Liver (tissue), 3 donors: ENCODE measurements at regions not wholly inside any gene's neighbourhood (a gene's known extent, or its start where the extent isn't known, plus 50 kb on each side); places are given as distances from the start of the nearest gene placed in this dataset.

ENCODE experiments used
- EGR1 ChIP-seq, 2 donors: IDR thresholded peaks; 2 replicates each; pipeline ENCODE4 v1.6.1; 2016 to 2018; ENCODE audit warnings: antibody characterized with exemption in 2 of 2, low read depth in 2 of 2
- JUND ChIP-seq, 2 donors: IDR thresholded peaks; 2 replicates each; pipeline ENCODE4 v1.6.1; 2016; ENCODE audit warnings: antibody characterized with exemption in 2 of 2
- MAX ChIP-seq: IDR thresholded peaks from 2 replicates; pipeline ENCODE4 v1.6.1; 2016; ENCODE audit warnings: antibody characterized with exemption
- RAD21 ChIP-seq, 2 donors: IDR thresholded peaks; 2 replicates each; pipeline ENCODE4 v1.6.1; 2016; ENCODE audit warnings: antibody characterized with exemption in 2 of 2, mild to moderate bottlenecking in 2 of 2
- RXRA ChIP-seq, 2 donors: IDR thresholded peaks; 2 replicates each; pipeline ENCODE4 v1.6.1; 2017 to 2018; ENCODE audit warnings: antibody characterized with exemption in 2 of 2, mild to moderate bottlenecking in 1 of 2
- SP1 ChIP-seq: IDR thresholded peaks from 2 replicates; pipeline ENCODE4 v1.6.1; 2018; ENCODE audit warnings: antibody characterized with exemption, mild to moderate bottlenecking
- TAF1 ChIP-seq: conservative IDR thresholded peaks from 2 replicates; pipeline ENCODE4 v1.6.1; 2016; ENCODE audit warnings: antibody characterized with exemption, mild to moderate bottlenecking
- YY1 ChIP-seq: IDR thresholded peaks from 2 replicates; pipeline ENCODE4 v1.6.1; 2016; ENCODE audit warnings: antibody characterized with exemption, mild to moderate bottlenecking
- TF ChIP-seq, protein P1 (sequence below): fragments of 150-350 bp; IDR thresholded peaks from 2 replicates; pipeline ENCODE4 v1.5.1; 2017; ENCODE audit warnings: improper control_type of control experiment, low read depth, low read length; ENCODE audit not compliant: missing input control
- TF ChIP-seq, protein P2 (sequence below): IDR thresholded peaks from 2 replicates; pipeline ENCODE4 v1.6.1; 2016; ENCODE audit warnings: antibody characterized with exemption, mild to moderate bottlenecking
- TF ChIP-seq, protein P3 (sequence below): IDR thresholded peaks from 2 replicates; pipeline ENCODE4 v1.6.1; 2016; ENCODE audit warnings: antibody characterized with exemption
- TF ChIP-seq, protein P4 (sequence below): IDR thresholded peaks from 2 replicates; pipeline ENCODE4 v1.6.1; 2016; ENCODE audit warnings: antibody characterized with exemption
- donor health status: healthy.
- donor health status: healthy.

- TF ChIP-seq, protein P1, sequence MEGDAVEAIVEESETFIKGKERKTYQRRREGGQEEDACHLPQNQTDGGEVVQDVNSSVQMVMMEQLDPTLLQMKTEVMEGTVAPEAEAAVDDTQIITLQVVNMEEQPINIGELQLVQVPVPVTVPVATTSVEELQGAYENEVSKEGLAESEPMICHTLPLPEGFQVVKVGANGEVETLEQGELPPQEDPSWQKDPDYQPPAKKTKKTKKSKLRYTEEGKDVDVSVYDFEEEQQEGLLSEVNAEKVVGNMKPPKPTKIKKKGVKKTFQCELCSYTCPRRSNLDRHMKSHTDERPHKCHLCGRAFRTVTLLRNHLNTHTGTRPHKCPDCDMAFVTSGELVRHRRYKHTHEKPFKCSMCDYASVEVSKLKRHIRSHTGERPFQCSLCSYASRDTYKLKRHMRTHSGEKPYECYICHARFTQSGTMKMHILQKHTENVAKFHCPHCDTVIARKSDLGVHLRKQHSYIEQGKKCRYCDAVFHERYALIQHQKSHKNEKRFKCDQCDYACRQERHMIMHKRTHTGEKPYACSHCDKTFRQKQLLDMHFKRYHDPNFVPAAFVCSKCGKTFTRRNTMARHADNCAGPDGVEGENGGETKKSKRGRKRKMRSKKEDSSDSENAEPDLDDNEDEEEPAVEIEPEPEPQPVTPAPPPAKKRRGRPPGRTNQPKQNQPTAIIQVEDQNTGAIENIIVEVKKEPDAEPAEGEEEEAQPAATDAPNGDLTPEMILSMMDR: no peak
- TF ChIP-seq, protein P2, sequence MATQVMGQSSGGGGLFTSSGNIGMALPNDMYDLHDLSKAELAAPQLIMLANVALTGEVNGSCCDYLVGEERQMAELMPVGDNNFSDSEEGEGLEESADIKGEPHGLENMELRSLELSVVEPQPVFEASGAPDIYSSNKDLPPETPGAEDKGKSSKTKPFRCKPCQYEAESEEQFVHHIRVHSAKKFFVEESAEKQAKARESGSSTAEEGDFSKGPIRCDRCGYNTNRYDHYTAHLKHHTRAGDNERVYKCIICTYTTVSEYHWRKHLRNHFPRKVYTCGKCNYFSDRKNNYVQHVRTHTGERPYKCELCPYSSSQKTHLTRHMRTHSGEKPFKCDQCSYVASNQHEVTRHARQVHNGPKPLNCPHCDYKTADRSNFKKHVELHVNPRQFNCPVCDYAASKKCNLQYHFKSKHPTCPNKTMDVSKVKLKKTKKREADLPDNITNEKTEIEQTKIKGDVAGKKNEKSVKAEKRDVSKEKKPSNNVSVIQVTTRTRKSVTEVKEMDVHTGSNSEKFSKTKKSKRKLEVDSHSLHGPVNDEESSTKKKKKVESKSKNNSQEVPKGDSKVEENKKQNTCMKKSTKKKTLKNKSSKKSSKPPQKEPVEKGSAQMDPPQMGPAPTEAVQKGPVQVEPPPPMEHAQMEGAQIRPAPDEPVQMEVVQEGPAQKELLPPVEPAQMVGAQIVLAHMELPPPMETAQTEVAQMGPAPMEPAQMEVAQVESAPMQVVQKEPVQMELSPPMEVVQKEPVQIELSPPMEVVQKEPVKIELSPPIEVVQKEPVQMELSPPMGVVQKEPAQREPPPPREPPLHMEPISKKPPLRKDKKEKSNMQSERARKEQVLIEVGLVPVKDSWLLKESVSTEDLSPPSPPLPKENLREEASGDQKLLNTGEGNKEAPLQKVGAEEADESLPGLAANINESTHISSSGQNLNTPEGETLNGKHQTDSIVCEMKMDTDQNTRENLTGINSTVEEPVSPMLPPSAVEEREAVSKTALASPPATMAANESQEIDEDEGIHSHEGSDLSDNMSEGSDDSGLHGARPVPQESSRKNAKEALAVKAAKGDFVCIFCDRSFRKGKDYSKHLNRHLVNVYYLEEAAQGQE: no peak
- TF ChIP-seq SP1 (no peak), RXRA (IDR thresholded peaks at IDR 0.05) (no peak), RAD21 (IDR thresholded peaks at IDR 0.05) (no peak), TAF1 (no peak), MAX (no peak), EGR1 (IDR thresholded peaks at IDR 0.05; ENCODE audit: low read depth in 2 of 2) (no peak), JUND (IDR thresholded peaks at IDR 0.05) (no peak), YY1 (no peak)
- TF ChIP-seq, protein P3, sequence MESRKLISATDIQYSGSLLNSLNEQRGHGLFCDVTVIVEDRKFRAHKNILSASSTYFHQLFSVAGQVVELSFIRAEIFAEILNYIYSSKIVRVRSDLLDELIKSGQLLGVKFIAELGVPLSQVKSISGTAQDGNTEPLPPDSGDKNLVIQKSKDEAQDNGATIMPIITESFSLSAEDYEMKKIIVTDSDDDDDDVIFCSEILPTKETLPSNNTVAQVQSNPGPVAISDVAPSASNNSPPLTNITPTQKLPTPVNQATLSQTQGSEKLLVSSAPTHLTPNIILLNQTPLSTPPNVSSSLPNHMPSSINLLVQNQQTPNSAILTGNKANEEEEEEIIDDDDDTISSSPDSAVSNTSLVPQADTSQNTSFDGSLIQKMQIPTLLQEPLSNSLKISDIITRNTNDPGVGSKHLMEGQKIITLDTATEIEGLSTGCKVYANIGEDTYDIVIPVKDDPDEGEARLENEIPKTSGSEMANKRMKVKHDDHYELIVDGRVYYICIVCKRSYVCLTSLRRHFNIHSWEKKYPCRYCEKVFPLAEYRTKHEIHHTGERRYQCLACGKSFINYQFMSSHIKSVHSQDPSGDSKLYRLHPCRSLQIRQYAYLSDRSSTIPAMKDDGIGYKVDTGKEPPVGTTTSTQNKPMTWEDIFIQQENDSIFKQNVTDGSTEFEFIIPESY: no peak
- TF ChIP-seq, protein P4, sequence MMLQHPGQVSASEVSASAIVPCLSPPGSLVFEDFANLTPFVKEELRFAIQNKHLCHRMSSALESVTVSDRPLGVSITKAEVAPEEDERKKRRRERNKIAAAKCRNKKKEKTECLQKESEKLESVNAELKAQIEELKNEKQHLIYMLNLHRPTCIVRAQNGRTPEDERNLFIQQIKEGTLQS: no peak
These were observed 92.4 kb upstream of the CAST start for GRCh38 chr5:96569770-96570169.
